HepG2 (cell line): ENCODE measurements at regions not wholly inside any gene's neighbourhood (a gene's known extent, or its start where the extent isn't known, plus 50 kb on each side); places are given as distances from the start of the nearest gene placed in this dataset.

Experiments
- ATAC-seq: fragments of 200-7000 bp; cut with Tn5 transposase; 3 replicates; pipeline ENCODE4 v1.9.1; 2020; ENCODE audit warnings: mild to moderate bottlenecking, moderate library complexity
- BruUV-seq: library from RNA; stranded (reverse); fragments of 400-500 nt; replicated peaks from 2 replicates; lab custom pipeline; 2021; lab: Mats Ljungman, UMichigan
- CTCF ChIA-PET: fragments of 300-600 bp; formaldehyde crosslinking; extraction: SDS; loops from one replicate; lab custom pipeline; 2021; ENCODE audit warnings: low total read pairs, inconsistent platforms, low intra/inter-chr PET ratio; lab: Yijun Ruan, JAX
- POLR2A ChIA-PET: fragments of 350-600 bp; sonication (Branson Sonifier 250); formaldehyde crosslinking; loops from one replicate; lab custom pipeline; 2020; ENCODE audit warnings: antibody characterized with exemption, inconsistent platforms; lab: Yijun Ruan, JAX
- DNase-seq: peaks from one replicate; pipeline ENCODE4 v3.0.0-alpha.2; 2015; ENCODE audit warnings: low spot score
- FAIRE-seq: peaks from 3 replicates; lab custom pipeline; 2011; peaks lifted over from hg19 to GRCh38; lab: Jason Lieb, UNC
- H2AFZ ChIP-seq: one replicate; pipeline ENCODE4 v1.6.1; 2011; ENCODE audit warnings: low read length, inconsistent platforms
- H3K27ac ChIP-seq: fragments of 300-600 bp; 3 replicates; pipeline ENCODE4 v1.8.0; 2011; ENCODE audit warnings: mixed run types, mild to moderate bottlenecking, mixed read lengths, low read length, inconsistent platforms; ENCODE audit not compliant: insufficient read depth; ENCODE audit errors: extremely low read length
- H3K27me3 ChIP-seq, 2 experiments: fragments of 200-600 bp in 1 of 2; 2 replicates in 1 of 2; 3 replicates in 1 of 2; pipeline versions ENCODE4 v1.6.0 to v1.8.0; 2011; ENCODE audit warnings: low read length in 2 of 2, mild to moderate bottlenecking in 2 of 2, moderate library complexity in 2 of 2, inconsistent platforms in 1 of 2; ENCODE audit not compliant: insufficient read depth in 2 of 2, control insufficient read depth in 1 of 2
- H3K36me3 ChIP-seq, 2 experiments: fragments of 200-600 bp in 1 of 2; replicated peaks in 1 of 2; 2 replicates in 1 of 2; 3 replicates in 1 of 2; pipeline versions ENCODE4 v1.5.1 to v1.8.0; 2011; ENCODE audit warnings: low read length in 2 of 2, inconsistent platforms in 1 of 2; ENCODE audit not compliant: insufficient read depth in 2 of 2, control insufficient read depth in 1 of 2
- H3K4me1 ChIP-seq: 2 replicates; pipeline ENCODE4 v1.5.1; 2012; ENCODE audit warnings: low read length, inconsistent platforms; ENCODE audit not compliant: insufficient read depth
- H3K4me2 ChIP-seq: 2 replicates; pipeline ENCODE4 v1.6.0; 2011; ENCODE audit warnings: low read depth, low read length, inconsistent platforms
- H3K4me3 ChIP-seq, 3 experiments: fragments of 200-600 bp in 1 of 3; sonication (generic), shearing (Covaris generic) in 1 of 3; replicated peaks in 1 of 3; 2 replicates each; pipeline ENCODE4 v1.5.1; 2011 to 2016; ENCODE audit warnings: low read length in 3 of 3, inconsistent platforms in 2 of 3, low read depth in 2 of 3, mild to moderate bottlenecking in 2 of 3, control low read depth in 1 of 3, mixed read lengths in 1 of 3; ENCODE audit not compliant: insufficient read depth in 1 of 3
- H3K79me2 ChIP-seq: one replicate; pipeline ENCODE4 v1.6.1; 2011; ENCODE audit warnings: low read length, inconsistent platforms; ENCODE audit not compliant: insufficient read depth
- H3K9ac ChIP-seq: 2 replicates; pipeline ENCODE4 v1.6.0; 2011; ENCODE audit warnings: mild to moderate bottlenecking, low read depth, low read length, inconsistent platforms; ENCODE audit not compliant: insufficient read depth
- H3K9me3 ChIP-seq: 2 replicates; pipeline ENCODE4 v1.5.1; 2012; ENCODE audit warnings: mild to moderate bottlenecking, low read length
- H4K20me1 ChIP-seq: 2 replicates; pipeline ENCODE4 v1.6.0; 2011; ENCODE audit warnings: inconsistent platforms, mild to moderate bottlenecking, low read length, moderate library complexity; ENCODE audit not compliant: insufficient read depth
- JUN ChIP-seq: sonication (generic); formaldehyde crosslinking; IDR thresholded peaks from 2 replicates; pipeline ENCODE4 v1.4.0; 2020; ENCODE audit warnings: mild to moderate bottlenecking, missing genetic modification reagents
- POGK ChIP-seq: sonication (generic); formaldehyde crosslinking; conservative IDR thresholded peaks from 2 replicates; pipeline ENCODE4 v1.8.0; 2022; ENCODE audit warnings: mild to moderate bottlenecking, moderate library complexity, missing genetic modification reagents
- POLR2AphosphoS2 ChIP-seq: IDR thresholded peaks from 2 replicates; pipeline ENCODE4 v1.6.1; 2011; ENCODE audit warnings: low read depth, low read length, improper control_type of control experiment
- WGBS: methylation state at CpG from one replicate; pipeline ENCODE4 v1.1.6; 2017; ENCODE audit warnings: low lambda C conversion rate; 5-methylcytosine and 5-hydroxymethylcytosine counted together
- in situ Hi-C: cut with HindIII; loops from 2 replicates; pipeline ENCODE4 v1.10.0; 2017; ENCODE audit warnings: low pct_unique_long_range_greater_than_20kb; ENCODE audit not compliant: extremely low pct_ligation_motif_present
- intact Hi-C: fragments of 100-400 bp; cut with micrococcal nuclease; formaldehyde crosslinking; loops from one replicate; pipeline ENCODE4 v1.10.0; 2022; ENCODE audit not compliant: unreplicated experiment

- CTCF ChIA-PET: no interaction called here
- no TSS peak for BruUV-seq
Observed at GRCh38 chr4:152165146-152165545, 370.7 kb downstream of the FBXW7 start.

GRCh38 chr4:152164561-152164960, 371.3 kb downstream of the FBXW7 start:
- no peaks in the 10 kb centered on the region for H4K20me1 ChIP-seq
- H3K4me1 ChIP-seq: no peaks in the 10 kb centered on the region
- 0% methylated on average over 1 of the region's 1 CpG for WGBS
- H3K27me3 ChIP-seq: peaks cover 0 to 2% of the 10 kb centered on the region in 2 experiments; a peak in 2 of 5 replicates
- no peak overlapping the region for H3K9ac ChIP-seq
- BruUV-seq: no TSS peak
- TF ChIP-seq POLR2AphosphoS2: no peak
- no peak for TF ChIP-seq POGK
- H3K79me2 ChIP-seq: no peaks in the 10 kb centered on the region
- FAIRE-seq (no peak), DNase-seq (no peak), ATAC-seq (no peak)
- H2AFZ ChIP-seq: no peak overlapping the region
- H3K9me3 ChIP-seq: no peaks in the 10 kb centered on the region
- H3K4me3 ChIP-seq: no peak overlapping the region
- no peak overlapping the region for H3K4me2 ChIP-seq
- no peaks in the 10 kb centered on the region for H3K36me3 ChIP-seq
- in situ Hi-C loops (no loop called here), intact Hi-C loops (no loop called here)
- ChIA-PET POLR2A (no interaction called here), CTCF (no interaction called here)
- no peak overlapping the region for H3K27ac ChIP-seq

More at GRCh38 chr4:152165146-152165545, 370.7 kb downstream of the FBXW7 start:
- no peaks in the 10 kb centered on the region for H3K36me3 ChIP-seq
- no peak overlapping the region for H3K9ac ChIP-seq
- no peak for TF ChIP-seq JUN
- no peaks in the 10 kb centered on the region for H3K4me1 ChIP-seq
- DNase-seq: no peak
- 41% methylated on average over 2 of the region's 2 CpGs for WGBS
- no peak overlapping the region for H3K27ac ChIP-seq
- H4K20me1 ChIP-seq: no peaks in the 10 kb centered on the region
- no peaks in the 10 kb centered on the region for H3K9me3 ChIP-seq
- no peak overlapping the region for H2AFZ ChIP-seq
- intact Hi-C loops (no loop called here), in situ Hi-C loops (no loop called here)
- H3K79me2 ChIP-seq: no peaks in the 10 kb centered on the region
- FAIRE-seq: no peak
- no peak overlapping the region for H3K4me3 ChIP-seq
- POLR2A ChIA-PET: no interaction called here
- peaks cover 0 to 4% of the 10 kb centered on the region in 2 experiments; a peak in 2 of 5 replicates for H3K27me3 ChIP-seq
- no peak for ATAC-seq
- no peak overlapping the region for H3K4me2 ChIP-seq
